Lower leg skin (tissue), 4 donors: ENCODE measurements at regions not wholly inside any gene's neighbourhood (a gene's known extent, or its start where the extent isn't known, plus 50 kb on each side); places are given as distances from the start of the nearest gene placed in this dataset.

Experiments
- DNase-seq, 2 donors: peaks; one replicate each; pipeline ENCODE4 v3.0.0-alpha.2; 2019; ENCODE audit warnings: low spot score in 2 of 2
- H3K4me3 ChIP-seq: fragments of 200-600 bp; sonication (generic); 2 replicates; pipeline ENCODE4 v1.5.1; 2017; ENCODE audit warnings: mild to moderate bottlenecking, low read depth; ENCODE audit not compliant: poor library complexity, severe bottlenecking
- POLR2A ChIP-seq, 2 donors: fragments of 450-650 bp; IDR thresholded peaks; one replicate each; pipeline ENCODE4 v1.6.1; 2016 to 2017; ENCODE audit warnings: antibody characterized with exemption in 2 of 2, mild to moderate bottlenecking in 1 of 2, moderate library complexity in 1 of 2
- WGBS, 2 donors: methylation state at CpG; one replicate each; pipeline ENCODE4 v1.1.5; 2018; 5-methylcytosine and 5-hydroxymethylcytosine counted together
- intact Hi-C: fragments of 100-400 bp; cut with DNase I; formaldehyde crosslinking; loops from one replicate; pipeline ENCODE4 v1.15.0; 2023; ENCODE audit warnings: low total_unique reads
- TF ChIP-seq, protein P1 (sequence below), 3 donors: fragments of 450-650 bp; IDR thresholded peaks; one replicate each; pipeline ENCODE4 v1.5.1; 2016; ENCODE audit warnings: antibody characterized with exemption in 3 of 3, mild to moderate bottlenecking in 3 of 3, moderate library complexity in 2 of 3

GRCh38 chr15:77827860-77828259 is 195.1 kb upstream of the LINGO1 start:
- 93 to 96% methylated on average over 4 of the region's 4 CpGs for WGBS, 2 donors
- no peak overlapping the region for H3K4me3 ChIP-seq
- no peak for DNase-seq
- intact Hi-C loops = no loop called here
- no peak for TF ChIP-seq POLR2A (IDR thresholded peaks at IDR 0.05)

GRCh38 chr15:77826006-77826695 is 193.4 kb upstream of the LINGO1 start:
- WGBS, 2 donors = 80 to 82% methylated on average over 9 to 11 of the region's 11 CpGs
- intact Hi-C loops = no loop called here

GRCh38 chr15:77825546-77825945 is 192.8 kb upstream of the LINGO1 start:
- TF ChIP-seq, protein P1, sequence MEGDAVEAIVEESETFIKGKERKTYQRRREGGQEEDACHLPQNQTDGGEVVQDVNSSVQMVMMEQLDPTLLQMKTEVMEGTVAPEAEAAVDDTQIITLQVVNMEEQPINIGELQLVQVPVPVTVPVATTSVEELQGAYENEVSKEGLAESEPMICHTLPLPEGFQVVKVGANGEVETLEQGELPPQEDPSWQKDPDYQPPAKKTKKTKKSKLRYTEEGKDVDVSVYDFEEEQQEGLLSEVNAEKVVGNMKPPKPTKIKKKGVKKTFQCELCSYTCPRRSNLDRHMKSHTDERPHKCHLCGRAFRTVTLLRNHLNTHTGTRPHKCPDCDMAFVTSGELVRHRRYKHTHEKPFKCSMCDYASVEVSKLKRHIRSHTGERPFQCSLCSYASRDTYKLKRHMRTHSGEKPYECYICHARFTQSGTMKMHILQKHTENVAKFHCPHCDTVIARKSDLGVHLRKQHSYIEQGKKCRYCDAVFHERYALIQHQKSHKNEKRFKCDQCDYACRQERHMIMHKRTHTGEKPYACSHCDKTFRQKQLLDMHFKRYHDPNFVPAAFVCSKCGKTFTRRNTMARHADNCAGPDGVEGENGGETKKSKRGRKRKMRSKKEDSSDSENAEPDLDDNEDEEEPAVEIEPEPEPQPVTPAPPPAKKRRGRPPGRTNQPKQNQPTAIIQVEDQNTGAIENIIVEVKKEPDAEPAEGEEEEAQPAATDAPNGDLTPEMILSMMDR (IDR thresholded peaks at IDR 0.05) = no peak
- no peak for TF ChIP-seq POLR2A (IDR thresholded peaks at IDR 0.05)
- intact Hi-C loops = no loop called here
- DNase-seq = no peak
- 83 to 86% methylated on average over 7 of the region's 7 CpGs for WGBS, 2 donors
- H3K4me3 ChIP-seq = no peak overlapping the region

More at GRCh38 chr15:77826006-77826695, 193.4 kb upstream of the LINGO1 start:
- no peak for DNase-seq
- TF ChIP-seq POLR2A (IDR thresholded peaks at IDR 0.05) = no peak
- TF ChIP-seq, protein P1 (IDR thresholded peaks at IDR 0.05) = no peak
- no peak overlapping the region for H3K4me3 ChIP-seq

DNA sequence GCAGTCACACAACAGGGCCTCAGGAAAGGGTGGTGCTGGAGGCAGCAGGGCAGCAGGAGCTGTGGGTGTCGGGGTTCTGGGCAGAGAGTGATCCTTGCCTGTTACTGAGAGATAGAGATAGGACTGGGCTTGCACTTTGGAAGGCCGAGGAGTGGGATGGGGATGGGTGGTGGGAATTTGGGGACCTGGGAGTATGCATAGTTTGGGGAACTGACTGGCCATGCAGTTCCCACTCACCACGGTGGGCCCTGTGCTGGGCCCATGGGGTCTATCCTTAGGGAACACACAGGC is 192.5 kb upstream of the LINGO1 start:
- DNase-seq = no peak
- TF ChIP-seq, protein P1 (IDR thresholded peaks at IDR 0.05) = no peak
- TF ChIP-seq POLR2A (IDR thresholded peaks at IDR 0.05) = no peak
- H3K4me3 ChIP-seq = no peak overlapping the region
- intact Hi-C loops = no loop called here
- 77 to 81% methylated on average over 3 of the region's 3 CpGs for WGBS, 2 donors

- DNase-seq = no peak
- no peak overlapping the region for H3K4me3 ChIP-seq
- intact Hi-C loops = no loop called here
- TF ChIP-seq, protein P1 (IDR thresholded peaks at IDR 0.05) = no peak
- TF ChIP-seq POLR2A (IDR thresholded peaks at IDR 0.05) = no peak
- 82 to 84% methylated on average over 11 to 13 of the region's 13 CpGs for WGBS, 2 donors
Observed at GRCh38 chr15:77824361-77825251, 191.9 kb upstream of the LINGO1 start.

DNA sequence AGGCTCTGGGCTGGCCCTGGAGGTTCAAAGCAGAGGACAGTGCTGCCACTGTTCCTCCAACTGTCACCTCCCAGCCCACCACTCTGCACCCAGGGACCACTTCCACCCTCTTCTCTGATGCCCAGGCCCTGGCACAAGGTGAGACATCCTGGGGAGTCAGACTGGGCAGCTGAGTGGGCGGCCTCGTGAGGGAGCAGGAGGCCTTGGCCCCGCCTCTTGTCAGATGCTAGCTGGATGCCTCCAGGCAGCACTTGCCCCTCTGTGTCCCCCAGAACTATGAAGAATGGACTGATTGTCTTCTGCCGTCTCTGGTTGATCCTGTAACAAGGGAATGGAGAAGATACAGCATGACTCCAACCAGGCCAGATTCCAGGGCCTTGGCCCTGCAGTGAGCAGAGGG is 191.0 kb upstream of the LINGO1 start:
- no peak overlapping the region for H3K4me3 ChIP-seq
- intact Hi-C loops = no loop called here
- WGBS, 2 donors = 73 to 77% methylated on average over 4 of the region's 4 CpGs
- no peak for TF ChIP-seq POLR2A (IDR thresholded peaks at IDR 0.05)
- TF ChIP-seq, protein P1 (IDR thresholded peaks at IDR 0.05) = no peak
- DNase-seq = no peak
